OCI-LY1 (cell line): ENCODE measurements at regions not wholly inside any gene's neighbourhood (a gene's known extent, or its start where the extent isn't known, plus 50 kb on each side); places are given as distances from the start of the nearest gene placed in this dataset.

ENCODE experiments used
- H2AFZ ChIP-seq: fragments of 200-600 bp; sonication (generic), shearing (Covaris generic); 2 replicates; pipeline ENCODE4 v1.6.0; 2014; ENCODE audit warnings: antibody characterized with exemption, mild to moderate bottlenecking, low read length
- H3F3A ChIP-seq: fragments of 200-600 bp; sonication (generic), shearing (Covaris generic); 2 replicates; pipeline ENCODE4 v1.6.0; 2014; ENCODE audit warnings: mild to moderate bottlenecking, antibody characterized with exemption, low read length, moderate library complexity; ENCODE audit not compliant: insufficient read depth
- H3K27ac ChIP-seq: fragments of 200-600 bp; sonication (generic); 2 replicates; pipeline ENCODE4 v1.5.1; 2014; ENCODE audit warnings: low read length, mixed run types, mild to moderate bottlenecking, low read depth; ENCODE audit not compliant: poor library complexity, severe bottlenecking
- H3K27me3 ChIP-seq: fragments of 200-600 bp; sonication (generic); 2 replicates; pipeline ENCODE4 v1.6.0; 2014; ENCODE audit warnings: antibody characterized with exemption, mild to moderate bottlenecking, low read length, moderate library complexity; ENCODE audit not compliant: insufficient read depth
- H3K36me3 ChIP-seq: fragments of 200-600 bp; sonication (generic); 2 replicates; pipeline ENCODE4 v1.6.1; 2014; ENCODE audit warnings: mild to moderate bottlenecking, antibody characterized with exemption, low read length, moderate library complexity, mixed read lengths; ENCODE audit not compliant: insufficient read depth
- H3K4me1 ChIP-seq: fragments of 200-600 bp; sonication (generic); 2 replicates; pipeline ENCODE4 v1.5.1; 2014; ENCODE audit warnings: mild to moderate bottlenecking, low read length, moderate library complexity; ENCODE audit not compliant: insufficient read depth, severe bottlenecking
- H3K4me2 ChIP-seq: fragments of 200-600 bp; sonication (generic), shearing (Covaris generic); 2 replicates; pipeline ENCODE4 v1.6.1; 2014; ENCODE audit warnings: low read length
- H3K4me3 ChIP-seq: fragments of 200-600 bp; sonication (generic); 2 replicates; pipeline ENCODE4 v1.5.1; 2014; ENCODE audit warnings: low read length, low read depth, mild to moderate bottlenecking, mixed read lengths; ENCODE audit not compliant: poor library complexity, severe bottlenecking
- H3K79me2 ChIP-seq: fragments of 200-600 bp; shearing (Covaris generic); 2 replicates; pipeline ENCODE4 v1.6.1; 2016; ENCODE audit warnings: mixed run types, low read length, mixed read lengths; ENCODE audit not compliant: insufficient read depth
- H3K9ac ChIP-seq: fragments of 200-600 bp; sonication (generic), shearing (Covaris generic); 2 replicates; pipeline ENCODE4 v1.6.1; 2014; ENCODE audit warnings: mild to moderate bottlenecking, low read length, mixed read lengths
- H3K9me2 ChIP-seq: fragments of 200-600 bp; sonication (generic), shearing (Covaris generic); 2 replicates; pipeline ENCODE4 v1.6.1; 2014; ENCODE audit warnings: low read depth, mild to moderate bottlenecking, low read length, mixed read lengths
- H3K9me3 ChIP-seq: fragments of 200-600 bp; shearing (Covaris generic); 2 replicates; pipeline ENCODE4 v1.6.1; 2014; ENCODE audit warnings: low read length, mixed read lengths
- H4K20me1 ChIP-seq: fragments of 200-600 bp; sonication (generic), shearing (Covaris generic); 2 replicates; pipeline ENCODE4 v1.6.0; 2016; ENCODE audit warnings: mild to moderate bottlenecking, low read length; ENCODE audit not compliant: insufficient read depth
- CTCF ChIP-seq: fragments of 200-600 bp; sonication (generic), shearing (Covaris generic); IDR thresholded peaks from 2 replicates; pipeline ENCODE4 v1.5.1; 2017; ENCODE audit warnings: mild to moderate bottlenecking, antibody characterized with exemption, low read length, moderate library complexity, mixed read lengths
- EZH2 ChIP-seq: fragments of 200-600 bp; sonication (generic), shearing (Covaris generic); IDR thresholded peaks from 2 replicates; pipeline ENCODE4 v1.8.0; 2017; ENCODE audit warnings: borderline replicate concordance, mixed run types, mild to moderate bottlenecking, antibody characterized with exemption, low read length, moderate library complexity, mixed read lengths

GRCh38 chr2:143906850-143907249, 613.1 kb downstream of the ZEB2 start:
- no peak overlapping the region for H3K27ac ChIP-seq
- no peak overlapping the region for H3K9ac ChIP-seq
- no peaks in the 10 kb centered on the region for H4K20me1 ChIP-seq
- H2AFZ ChIP-seq, result no peak overlapping the region
- H3K4me1 ChIP-seq, result no peaks in the 10 kb centered on the region
- H3F3A ChIP-seq, result no peaks in the 10 kb centered on the region
- H3K4me3 ChIP-seq, result no peak overlapping the region
- H3K9me3 ChIP-seq, result no peaks in the 10 kb centered on the region
- no peak overlapping the region for H3K4me2 ChIP-seq
- no peaks in the 10 kb centered on the region for H3K27me3 ChIP-seq
- H3K79me2 ChIP-seq, result no peaks in the 10 kb centered on the region
- H3K9me2 ChIP-seq, result no peaks in the 10 kb centered on the region
- no peak for TF ChIP-seq EZH2
- no peak for TF ChIP-seq CTCF
- no peaks in the 10 kb centered on the region for H3K36me3 ChIP-seq

- H3K27ac ChIP-seq, result no peak overlapping the region
- H3K79me2 ChIP-seq, result no peaks in the 10 kb centered on the region
- H3K36me3 ChIP-seq, result no peaks in the 10 kb centered on the region
- H3K27me3 ChIP-seq, result no peaks in the 10 kb centered on the region
- TF ChIP-seq CTCF, result no peak
- TF ChIP-seq EZH2, result no peak
- H3K4me3 ChIP-seq, result no peak overlapping the region
- no peak overlapping the region for H2AFZ ChIP-seq
- no peak overlapping the region for H3K9ac ChIP-seq
- H3F3A ChIP-seq, result no peaks in the 10 kb centered on the region
- no peaks in the 10 kb centered on the region for H3K9me2 ChIP-seq
- H4K20me1 ChIP-seq, result no peaks in the 10 kb centered on the region
- H3K4me2 ChIP-seq, result no peak overlapping the region
- no peaks in the 10 kb centered on the region for H3K4me1 ChIP-seq
- no peaks in the 10 kb centered on the region for H3K9me3 ChIP-seq
Measured at GRCh38 chr2:143905587-143905986, 614.3 kb downstream of the ZEB2 start.

GRCh38 chr2:143903172-143903856, 616.6 kb downstream of the ZEB2 start:
- no peaks in the 10 kb centered on the region for H3K27me3 ChIP-seq
- no peaks in the 10 kb centered on the region for H4K20me1 ChIP-seq
- no peak overlapping the region for H3K4me3 ChIP-seq
- no peak overlapping the region for H3K4me2 ChIP-seq
- no peaks in the 10 kb centered on the region for H3K36me3 ChIP-seq
- H3K79me2 ChIP-seq, result no peaks in the 10 kb centered on the region
- no peaks in the 10 kb centered on the region for H3K9me3 ChIP-seq
- H3F3A ChIP-seq, result no peaks in the 10 kb centered on the region
- H3K9ac ChIP-seq, result no peak overlapping the region
- H3K4me1 ChIP-seq, result no peaks in the 10 kb centered on the region
- no peak for TF ChIP-seq EZH2
- no peak for TF ChIP-seq CTCF
- H2AFZ ChIP-seq, result no peak overlapping the region
- no peak overlapping the region for H3K27ac ChIP-seq
- H3K9me2 ChIP-seq, result no peaks in the 10 kb centered on the region
